HG02938 (cell line): ENCODE measurements at regions not wholly inside any gene's neighbourhood (a gene's known extent, or its start where the extent isn't known, plus 50 kb on each side); places are given as distances from the start of the nearest gene placed in this dataset.
"Not testable (repeated sequence)": the region's sequence is repeated elsewhere in the genome, so short reads cannot be mapped to it uniquely, and the experiment has no call there.

Source experiments
- ATAC-seq: cut with Tn5 transposase; IDR thresholded peaks from one replicate; pipeline ENCODE4 v1.9.1; 2021; ENCODE audit warnings: mild to moderate bottlenecking, moderate library complexity; ENCODE audit not compliant: unreplicated experiment

DNA sequence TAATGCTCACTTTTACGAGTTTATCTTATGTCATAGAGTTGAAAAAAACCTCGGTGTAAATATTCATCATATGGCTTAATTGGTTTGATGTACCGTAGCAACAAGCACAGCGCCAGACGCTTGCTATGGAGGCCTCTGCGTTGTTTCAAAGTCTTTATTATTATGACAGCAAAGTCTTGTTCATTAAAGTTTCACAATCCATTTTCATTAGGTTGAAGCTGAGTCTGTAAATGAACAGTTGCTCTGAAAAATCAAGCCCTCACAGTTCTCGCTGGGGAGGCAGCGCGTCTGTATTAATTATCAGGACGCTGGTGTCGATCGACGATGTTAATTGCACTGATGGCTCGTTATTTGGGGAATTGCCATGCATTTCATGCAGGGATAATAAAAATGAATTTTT, 185.6 kb downstream of the INSC start:
- no peak for ATAC-seq

DNA sequence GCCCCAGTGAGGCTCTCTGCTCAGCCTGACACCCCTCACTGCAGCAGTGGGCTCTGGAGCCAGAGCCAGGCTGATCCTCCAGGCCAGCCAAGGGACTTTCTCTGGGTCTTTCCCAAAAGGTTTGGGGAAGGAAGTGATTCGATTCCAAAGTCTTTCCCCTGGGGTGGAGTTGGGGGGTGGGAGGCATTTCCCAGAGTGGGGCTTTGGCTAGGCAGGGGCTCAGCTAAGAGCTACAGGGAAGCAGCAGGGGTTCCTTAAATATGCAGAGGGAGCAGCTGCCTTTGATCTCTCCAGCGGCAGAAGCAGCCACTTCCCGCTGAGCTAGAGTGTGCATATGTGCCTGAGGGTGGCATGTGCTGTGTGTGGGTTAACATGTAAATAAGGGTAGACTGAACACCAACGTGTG, 192.9 kb downstream of the INSC start:
- no peak for ATAC-seq

DNA sequence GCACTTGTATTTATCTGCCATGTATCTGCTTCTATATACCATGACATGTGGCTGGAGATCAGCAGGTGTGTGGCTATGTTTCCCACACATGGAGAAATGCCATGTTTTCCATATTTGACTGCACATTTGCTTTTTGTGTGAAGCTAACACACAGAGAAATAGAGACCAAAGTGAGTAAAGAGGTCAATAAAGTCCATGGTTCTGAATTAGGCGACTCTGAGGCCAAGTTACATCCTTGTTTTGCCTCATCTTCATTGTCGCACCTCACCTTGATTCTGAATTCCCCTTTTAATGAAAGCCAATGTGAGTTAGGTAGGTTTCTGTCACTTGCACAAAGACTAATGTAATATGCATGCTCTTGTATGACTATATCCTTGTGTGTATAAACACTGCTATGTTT, 194.1 kb downstream of the INSC start:
- no peak for ATAC-seq

DNA sequence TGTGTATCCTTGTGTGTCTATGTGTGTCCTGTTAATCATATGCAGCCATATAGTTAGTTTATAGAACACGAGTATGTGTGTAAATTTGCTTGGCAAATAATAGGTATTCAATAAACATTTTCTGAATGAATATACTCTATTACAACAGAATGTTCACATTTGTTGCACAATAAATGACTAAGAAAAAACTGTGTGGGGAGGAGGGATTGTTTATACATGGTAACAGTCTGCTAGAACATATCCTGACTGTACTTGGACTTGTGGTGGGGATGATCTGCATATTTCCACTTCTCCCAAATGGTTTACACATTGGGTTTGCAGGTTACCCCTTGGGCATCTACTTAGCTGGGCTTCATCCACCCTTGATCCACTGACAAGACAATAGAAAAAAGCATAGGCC, 194.6 kb downstream of the INSC start:
- no peak for ATAC-seq

DNA sequence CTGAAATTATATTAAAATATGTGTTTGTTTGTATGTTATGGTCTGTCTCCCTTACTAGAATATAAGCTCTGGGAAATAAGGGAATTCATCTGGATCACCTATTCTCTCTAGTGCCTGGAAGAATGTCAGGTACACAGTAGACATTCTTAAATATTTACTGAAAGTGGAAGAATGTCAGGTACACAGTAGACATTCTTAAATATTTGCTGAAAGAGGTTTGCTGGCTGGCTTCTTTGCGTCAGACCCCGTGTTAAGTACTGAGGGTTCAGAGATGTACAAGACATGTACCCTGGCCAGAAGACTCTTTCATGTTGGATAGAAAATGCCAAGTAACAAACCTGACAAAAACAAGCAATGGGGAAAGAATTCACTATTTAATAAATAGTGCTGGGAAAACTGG, 199.1 kb downstream of the INSC start:
- ATAC-seq = no peak

DNA sequence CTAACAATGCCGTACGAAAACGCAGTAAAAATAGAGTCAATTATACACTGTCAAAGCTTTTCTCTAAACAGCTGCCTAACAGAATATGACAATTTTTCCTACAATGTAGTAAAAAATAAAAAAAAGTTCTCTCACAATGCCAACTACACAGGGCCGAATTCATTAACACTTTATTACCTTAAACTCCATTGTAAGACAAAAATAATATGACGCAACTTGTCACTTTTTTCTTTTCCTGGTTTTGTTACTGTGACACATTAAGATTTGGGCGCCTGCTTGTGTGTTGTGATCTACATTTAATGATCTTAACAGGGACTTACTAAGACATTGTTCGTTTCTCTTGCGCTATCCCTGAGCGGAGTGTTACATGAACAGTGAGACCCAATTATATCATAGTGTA, 204.1 kb downstream of the INSC start:
- ATAC-seq = no peak

DNA sequence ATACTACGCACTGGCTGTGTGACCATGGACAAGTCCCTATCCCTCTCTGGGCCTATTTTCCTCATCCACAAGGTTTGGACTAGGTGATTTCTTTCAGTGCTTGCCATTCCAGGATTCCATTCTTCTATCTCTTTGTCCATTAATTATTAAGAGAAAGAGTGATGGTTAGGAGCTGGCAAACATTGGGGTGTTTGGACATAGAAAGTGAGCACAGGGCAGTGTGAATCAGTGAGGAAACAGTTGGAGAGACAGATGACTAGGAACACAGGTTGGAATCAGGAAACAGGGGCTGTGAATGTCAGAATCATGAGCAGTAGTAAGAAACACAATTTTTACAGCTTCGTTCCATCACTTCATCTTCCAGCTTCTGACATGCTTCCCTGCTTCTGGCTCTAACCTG, 211.8 kb downstream of the INSC start:
- ATAC-seq = no peak

DNA sequence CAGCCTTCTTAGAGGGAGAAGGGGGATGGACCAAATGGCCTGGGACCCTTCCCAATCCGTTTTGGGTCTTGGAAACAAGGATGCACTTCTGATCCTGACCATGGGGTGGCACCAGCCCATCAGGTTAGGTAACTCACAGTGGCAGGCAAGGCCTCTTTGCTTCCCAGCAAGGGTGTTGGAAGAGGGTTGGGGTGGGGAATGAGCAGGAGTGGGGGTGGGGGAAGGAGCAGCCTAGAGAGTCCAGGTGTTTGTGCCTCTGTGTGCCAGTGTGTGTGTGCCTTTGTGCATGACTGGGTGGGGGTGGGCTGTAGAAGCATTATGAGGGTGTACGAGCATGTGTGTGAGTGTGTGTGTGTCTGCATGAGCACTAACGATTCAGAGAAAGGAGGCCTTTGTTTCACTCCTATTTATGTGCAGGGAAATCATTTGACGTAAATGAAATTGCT, 213.1 kb downstream of the INSC start:
- peak; percentile 55 for ATAC-seq

DNA sequence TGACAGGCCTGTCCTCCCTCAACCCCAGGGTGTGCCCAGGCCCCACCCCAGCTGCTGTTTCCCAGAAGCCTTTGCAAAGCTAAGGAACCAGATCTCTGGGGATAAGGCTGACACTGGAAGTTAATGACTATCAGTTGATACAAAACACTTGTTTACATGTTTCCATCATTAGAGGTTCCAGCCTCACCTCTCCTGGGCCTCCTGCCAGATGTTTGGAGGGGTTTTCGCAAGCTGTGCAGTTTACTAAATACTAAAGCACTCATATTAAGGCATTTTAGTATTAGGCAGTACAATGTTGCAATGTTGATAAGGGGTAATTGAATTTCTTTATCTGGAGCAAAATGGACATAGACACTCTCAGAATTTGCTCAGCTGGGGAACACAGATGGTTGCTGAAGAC, 218.7 kb downstream of the INSC start:
- no peak for ATAC-seq

DNA sequence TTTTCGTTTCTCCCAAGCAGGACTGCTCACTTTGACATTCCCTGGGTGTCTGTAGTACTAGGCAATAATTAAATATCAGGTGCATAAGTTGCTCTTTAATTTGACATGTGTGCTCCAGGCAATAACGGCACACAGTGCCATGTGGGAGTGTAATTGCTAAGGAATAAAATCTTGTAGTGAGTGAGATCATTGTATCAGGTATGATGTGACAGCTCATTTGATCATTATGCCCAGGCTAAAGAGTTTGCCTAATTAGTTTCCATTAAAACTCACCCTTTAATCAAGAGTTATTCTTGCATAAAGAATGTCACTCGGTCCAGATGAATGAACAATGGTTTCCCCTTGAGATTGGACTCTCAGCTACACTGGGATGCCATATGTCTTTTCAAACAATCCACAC, 220.0 kb downstream of the INSC start:
- no peak for ATAC-seq

DNA sequence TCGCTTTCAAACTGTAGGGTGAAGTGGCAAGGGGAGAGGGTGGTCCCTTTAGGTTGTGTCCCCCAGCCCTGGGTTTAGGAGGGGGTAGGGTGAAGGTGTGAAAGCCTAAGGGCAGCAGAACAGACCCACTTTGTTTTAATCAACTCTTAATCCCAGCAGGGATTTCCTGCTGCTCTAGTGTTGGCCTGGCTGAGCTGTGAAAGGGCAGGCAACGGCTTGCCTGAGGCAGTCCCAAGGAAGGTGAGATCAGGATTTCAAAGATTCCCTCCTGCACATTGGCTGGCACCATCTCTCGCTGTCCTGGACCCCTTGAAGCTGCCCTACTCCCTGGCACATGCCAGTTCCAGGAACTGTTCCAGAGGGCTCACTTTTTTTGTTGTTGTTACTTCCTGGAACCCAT, 221.3 kb downstream of the INSC start:
- ATAC-seq = no peak

DNA sequence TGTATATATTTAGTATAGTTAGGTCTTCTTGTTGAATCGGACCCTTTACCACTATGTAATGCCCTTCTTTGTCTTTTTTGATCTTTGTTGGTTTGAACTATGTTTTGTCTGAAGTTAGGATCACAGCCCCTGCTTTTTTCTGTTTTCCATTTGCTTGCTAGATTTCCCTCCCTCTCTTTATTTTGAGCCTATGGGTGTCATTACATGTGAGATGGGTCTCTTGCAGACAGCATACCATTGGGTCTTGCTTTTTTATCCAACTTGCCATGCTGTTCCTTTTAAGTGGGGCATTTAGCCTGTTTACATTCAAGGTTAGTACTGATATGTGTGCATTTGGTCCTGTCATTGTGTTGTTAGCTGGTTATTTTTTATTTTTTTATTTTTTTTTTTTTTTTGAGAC, 224.6 kb downstream of the INSC start:
- ATAC-seq = no peak

DNA sequence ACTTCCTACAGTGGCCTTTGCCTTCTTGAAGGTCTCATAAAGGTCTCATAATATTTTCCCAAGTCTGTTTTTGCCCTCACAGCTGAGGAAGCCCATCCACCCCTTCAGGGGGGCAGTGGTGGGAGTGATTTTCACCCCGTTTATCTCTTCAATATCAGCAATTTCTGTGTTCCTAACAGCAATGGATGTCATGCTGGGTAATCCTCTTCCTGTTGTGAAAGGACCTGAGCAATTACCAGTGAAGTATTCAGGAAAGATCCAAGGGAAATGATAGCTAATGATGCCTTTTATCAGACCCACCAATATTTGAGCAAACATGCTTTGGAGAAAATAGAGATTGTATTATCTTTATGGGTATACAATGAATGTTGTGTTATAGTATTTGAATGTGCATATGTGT, 226.9 kb downstream of the INSC start:
- ATAC-seq = no peak

DNA sequence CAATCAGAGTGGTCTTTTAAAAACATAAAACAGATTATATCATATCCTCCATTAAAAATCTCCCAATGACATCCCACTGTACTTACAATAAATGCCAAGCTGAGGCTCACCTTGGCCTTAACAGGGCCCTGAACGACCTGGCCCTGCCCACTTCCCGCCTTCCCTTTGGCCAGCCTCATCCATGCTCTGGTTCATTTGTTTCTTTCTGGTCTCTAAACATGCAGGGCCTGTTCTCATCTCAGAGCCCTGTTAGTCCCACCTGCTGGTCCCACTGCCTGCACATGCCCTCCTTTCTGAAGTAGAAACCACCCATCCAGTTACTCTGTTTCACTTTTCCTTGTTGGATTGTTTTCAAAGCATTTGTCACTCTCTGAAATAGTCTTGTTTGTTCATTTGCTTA, 227.4 kb downstream of the INSC start:
- no peak for ATAC-seq

DNA sequence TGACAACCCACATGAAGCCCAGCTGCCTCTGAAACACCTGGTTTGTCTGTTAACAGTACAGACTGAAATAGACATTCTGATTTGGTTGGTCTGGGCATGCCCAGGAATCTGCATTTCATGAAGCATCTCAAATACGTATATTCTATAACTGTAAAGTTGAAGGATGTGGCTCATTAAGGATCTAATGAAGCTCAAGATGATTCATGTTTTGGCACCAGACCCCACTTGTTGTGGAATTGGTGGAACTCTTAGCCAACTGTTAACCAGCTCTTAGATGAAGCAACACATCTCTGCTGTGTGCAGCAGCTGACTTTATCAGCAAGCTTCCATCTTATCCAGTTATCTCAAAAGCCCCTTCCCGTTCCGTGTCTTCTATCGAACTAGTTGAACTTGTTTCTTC, 232.2 kb downstream of the INSC start:
- no peak for ATAC-seq

DNA sequence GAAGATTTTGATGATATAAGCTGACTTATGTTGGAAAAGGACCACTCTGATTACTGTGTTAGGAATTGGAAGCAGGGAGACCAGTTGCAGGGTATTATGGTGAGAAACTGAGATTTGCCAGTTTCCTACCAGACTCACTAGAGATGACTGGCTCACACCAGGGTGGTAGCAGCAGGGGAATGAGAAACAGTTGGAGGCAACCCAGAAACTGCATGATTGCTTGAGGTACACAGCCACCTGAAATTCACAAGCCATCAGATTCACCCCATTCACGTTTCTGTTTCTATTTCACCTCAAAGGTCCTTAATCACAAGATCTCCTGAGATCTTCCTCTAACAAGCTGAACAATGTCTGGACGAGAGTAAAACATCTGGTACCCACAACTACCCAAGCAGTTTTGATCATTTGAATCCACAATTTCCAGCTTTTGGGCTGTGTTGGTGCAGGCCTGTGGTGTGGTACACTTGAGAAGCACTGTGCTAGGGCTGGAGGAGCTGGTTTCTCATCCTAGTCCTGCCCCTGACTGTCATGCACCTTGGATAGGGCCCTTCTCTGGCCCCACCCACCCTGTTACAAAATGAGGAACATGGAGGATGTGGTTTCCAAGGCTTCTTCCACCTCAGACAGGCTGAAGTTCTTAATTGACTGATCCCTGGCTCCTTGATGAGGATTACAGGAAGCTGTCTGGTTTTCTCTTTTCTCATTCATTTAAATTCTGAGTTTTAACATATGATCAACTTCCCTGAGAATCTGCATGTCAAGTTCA, 233.4 kb downstream of the INSC start:
- ATAC-seq = no peak

DNA sequence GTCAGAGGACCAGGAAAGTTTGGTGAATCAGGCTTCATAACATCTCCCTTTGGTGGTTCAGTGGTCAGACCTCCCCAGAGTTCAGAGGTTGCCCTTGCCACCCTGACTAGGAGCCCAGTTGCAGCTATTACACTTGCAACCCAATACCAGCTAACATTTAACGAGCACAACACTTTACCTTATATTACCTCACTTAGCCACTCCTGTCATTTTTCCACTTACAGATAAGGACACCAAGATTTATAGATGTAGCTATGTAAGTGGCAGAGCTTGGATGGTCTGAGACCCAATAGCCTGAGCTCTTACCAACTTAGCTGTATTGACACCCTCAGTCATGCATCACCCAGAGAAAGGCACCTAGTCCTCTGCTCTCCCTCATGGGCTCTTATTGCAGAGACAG, 234.7 kb downstream of the INSC start:
- ATAC-seq = no peak

DNA sequence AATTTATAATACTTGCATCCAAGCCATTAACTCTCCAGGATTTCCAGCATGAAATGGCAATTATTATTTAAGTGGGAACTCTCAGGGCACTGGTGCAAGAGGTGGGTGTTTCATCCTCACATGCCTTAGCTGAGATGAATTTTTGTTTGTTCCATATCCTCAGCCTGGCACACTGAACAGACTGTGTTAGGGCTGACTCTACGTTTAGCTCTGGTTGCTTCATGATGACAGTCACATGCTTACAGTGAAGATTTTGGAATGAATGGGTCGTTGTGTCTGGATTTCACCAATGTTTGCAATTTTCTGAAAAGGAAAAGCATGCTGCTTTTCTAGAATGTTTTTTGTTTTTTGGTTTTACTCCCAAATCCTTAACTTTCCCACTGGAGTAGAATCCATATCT, 246.6 kb downstream of the INSC start:
- ATAC-seq = no peak

DNA sequence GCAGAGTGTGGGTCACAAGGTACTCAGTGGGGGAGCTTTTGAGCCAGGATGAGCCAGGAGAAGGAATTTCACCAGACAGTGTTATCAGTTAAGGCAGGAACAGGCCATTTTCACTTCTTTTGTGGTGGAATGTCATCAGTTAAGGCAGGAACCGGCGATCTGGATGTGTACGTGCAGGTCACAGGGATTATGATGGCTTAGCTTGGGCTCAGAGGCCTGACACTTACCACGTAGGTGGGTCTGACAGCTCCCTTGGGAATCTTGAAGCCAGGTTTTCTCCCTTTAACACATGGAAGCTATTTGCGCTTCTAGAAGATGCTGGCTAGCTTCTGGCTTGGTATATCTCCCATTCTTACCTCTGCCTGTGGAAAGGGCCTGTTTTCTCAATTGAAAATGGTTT, 250.6 kb downstream of the INSC start:
- not testable (repeated sequence) for ATAC-seq

DNA sequence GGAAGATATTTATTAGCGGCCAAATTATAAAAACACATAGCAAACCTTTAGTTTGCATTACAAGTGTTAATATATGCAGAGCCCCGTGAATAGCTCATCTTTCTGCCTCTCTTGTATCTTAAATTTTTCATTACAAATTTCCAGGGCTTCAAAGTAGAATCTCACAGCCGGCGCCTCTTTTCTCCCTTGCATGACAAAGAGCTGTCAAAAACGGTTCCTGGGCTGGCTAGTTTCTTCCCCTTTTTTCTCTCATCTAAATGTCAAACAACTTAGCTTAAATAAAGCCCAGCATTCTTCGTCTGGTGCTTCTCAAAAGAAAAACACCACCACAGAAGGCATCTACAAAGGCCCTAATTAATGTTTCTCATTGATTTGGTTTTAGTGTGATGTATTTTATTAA, 253.0 kb downstream of the INSC start:
- ATAC-seq = no peak

DNA sequence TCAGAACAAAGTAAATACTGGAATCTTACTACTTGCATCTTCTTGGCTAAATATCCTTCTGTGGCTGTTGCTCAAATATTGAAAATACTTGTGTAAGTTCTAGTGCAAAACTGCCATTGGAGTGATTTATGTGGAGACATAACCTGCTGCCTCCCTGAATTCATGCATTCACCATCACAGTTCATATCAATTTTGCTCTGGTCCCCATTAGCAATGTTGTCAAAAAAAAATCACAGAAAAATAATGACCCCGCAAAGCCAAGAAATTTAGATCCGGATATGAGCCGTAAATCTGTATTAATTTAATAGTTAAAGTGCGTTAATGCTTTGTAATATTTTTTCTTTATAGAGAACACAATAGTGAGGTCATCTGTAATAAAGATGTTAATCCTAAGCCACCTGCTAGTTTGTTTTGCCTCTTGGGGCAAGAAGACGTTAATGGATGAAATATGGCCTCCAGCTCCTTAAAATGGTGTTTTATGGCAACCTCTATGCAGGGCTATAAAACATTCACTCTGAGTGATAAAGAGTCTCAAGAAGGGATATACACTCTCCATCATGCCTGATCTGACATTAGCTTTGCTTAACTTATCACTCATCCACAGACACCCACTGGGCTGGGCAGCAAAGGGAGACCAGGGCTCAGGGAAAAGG, 255.9 kb downstream of the INSC start:
- ATAC-seq = no peak

DNA sequence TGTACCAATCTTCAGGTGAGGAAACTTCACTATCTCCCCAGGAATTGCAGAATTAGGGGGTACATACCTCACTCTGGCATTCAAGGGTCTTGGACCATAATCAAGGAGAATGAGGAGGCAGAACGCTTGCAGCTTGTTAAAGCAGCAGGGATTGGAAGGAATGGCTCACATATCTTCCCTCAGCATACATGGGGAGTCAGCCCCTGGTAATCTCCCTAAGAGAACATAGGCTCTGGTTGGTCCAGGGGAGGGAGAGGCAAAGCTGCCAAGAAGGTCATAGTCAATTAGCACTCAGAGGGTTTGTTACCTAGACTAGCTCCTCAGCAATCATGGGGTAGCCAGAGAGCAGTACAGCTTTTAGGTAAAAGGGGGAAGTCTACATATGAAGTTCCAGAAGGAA, 256.8 kb downstream of the INSC start:
- no peak for ATAC-seq

DNA sequence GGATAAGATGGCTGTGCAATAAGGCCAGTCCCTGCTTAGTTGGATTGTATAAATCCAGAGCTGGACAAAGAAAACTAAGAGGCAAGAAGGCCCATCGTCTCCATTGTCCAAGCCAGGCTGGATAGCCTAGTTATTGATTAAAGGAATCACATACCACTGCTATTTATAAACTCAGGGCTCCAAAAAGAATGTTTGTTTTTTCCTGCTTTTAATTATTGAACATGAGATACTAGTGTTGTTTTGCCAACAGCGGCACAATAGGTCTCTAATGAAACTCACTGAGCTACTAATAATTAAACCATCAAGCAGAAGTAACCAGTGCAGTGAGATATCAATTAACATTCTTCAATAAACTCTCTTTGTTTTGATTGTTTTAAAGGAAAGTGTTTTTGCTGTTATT, 259.7 kb downstream of the INSC start:
- ATAC-seq = no peak
